Chondrocyte (in vitro differentiated cells): ENCODE measurements at regions not wholly inside any gene's neighbourhood (a gene's known extent, or its start where the extent isn't known, plus 50 kb on each side); places are given as distances from the start of the nearest gene placed in this dataset.

ENCODE experiments used
- DNase-seq: peaks from one replicate; pipeline ENCODE4 v3.0.0; 2021; ENCODE audit warnings: mixed read lengths, low spot score
- H3K27ac Mint-ChIP-seq: one replicate; pipeline ENCODE4 v1.8.0; 2021; ENCODE audit warnings: mild to moderate bottlenecking, moderate library complexity, mixed read lengths; ENCODE audit not compliant: unreplicated experiment
- H3K27me3 Mint-ChIP-seq: 2 replicates; pipeline ENCODE4 v1.8.0; 2021; ENCODE audit warnings: low read depth, mixed read lengths
- H3K36me3 Mint-ChIP-seq: 2 replicates; pipeline ENCODE4 v1.8.0; 2021; ENCODE audit warnings: low read depth, mixed read lengths
- H3K4me1 Mint-ChIP-seq: 2 replicates; pipeline ENCODE4 v1.8.0; 2021; ENCODE audit warnings: low read depth, mild to moderate bottlenecking, mixed read lengths
- H3K4me3 Mint-ChIP-seq: one replicate; pipeline ENCODE4 v1.8.0; 2021; ENCODE audit warnings: mild to moderate bottlenecking, moderate library complexity, mixed read lengths; ENCODE audit not compliant: unreplicated experiment
- H3K9me3 Mint-ChIP-seq: 2 replicates; pipeline ENCODE4 v1.8.0; 2021; ENCODE audit warnings: low read depth, mixed read lengths
- CTCF ChIP-seq: fragments of 200-600 bp; sonication (generic); IDR thresholded peaks from 2 replicates; pipeline ENCODE4 v1.5.0; 2021; ENCODE audit warnings: antibody characterized with exemption, mild to moderate bottlenecking, moderate library complexity

DNA sequence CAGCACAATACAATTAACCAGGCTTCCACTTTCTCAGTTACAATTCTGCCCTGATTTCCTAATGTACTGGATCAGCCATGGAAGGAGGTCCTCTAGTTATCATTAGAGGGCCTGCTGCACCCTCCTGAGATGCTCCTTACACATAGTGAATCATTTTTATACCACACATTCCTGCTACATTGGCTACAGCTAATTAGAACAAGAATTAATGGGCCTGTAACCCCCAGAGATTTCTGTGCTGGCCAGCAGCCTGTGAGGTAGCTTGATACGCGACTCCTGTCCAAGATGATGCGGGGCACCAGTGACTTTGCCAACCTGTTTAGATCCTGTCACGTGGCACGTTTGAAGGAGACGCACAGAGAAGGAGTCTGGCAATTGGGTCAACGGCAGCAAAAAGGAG is 422.8 kb downstream of the EPM2A start:
- Mint-ChIP-seq H3K36me3 (no peaks in the 10 kb centered on the region), H3K27ac (no peak overlapping the region), H3K4me3 (no peak overlapping the region), H3K4me1 (peaks cover 2% of the 10 kb centered on the region), H3K27me3 (peaks cover 9% of the 10 kb centered on the region), H3K9me3 (peaks cover 1% of the 10 kb centered on the region)
- TF ChIP-seq CTCF = no peak
- no peak for DNase-seq

- no peak overlapping the region for H3K27ac Mint-ChIP-seq
- no peak overlapping the region for H3K4me3 Mint-ChIP-seq
- H3K36me3 Mint-ChIP-seq = no peaks in the 10 kb centered on the region
- H3K9me3 Mint-ChIP-seq = peaks cover 9% of the 10 kb centered on the region
- DNase-seq = no peak
- no peak for TF ChIP-seq CTCF
- peaks cover 4% of the 10 kb centered on the region for H3K4me1 Mint-ChIP-seq
- H3K27me3 Mint-ChIP-seq = peaks cover 9% of the 10 kb centered on the region
Measured at GRCh38 chr6:145313041-145313855, 422.1 kb downstream of the EPM2A start.

GRCh38 chr6:145315982-145316600 is 419.2 kb downstream of the EPM2A start:
- Mint-ChIP-seq H3K27me3 (peaks cover 7% of the 10 kb centered on the region), H3K9me3 (peaks cover 12% of the 10 kb centered on the region), H3K27ac (no peak overlapping the region), H3K4me1 (peaks cover 4% of the 10 kb centered on the region), H3K4me3 (no peak overlapping the region), H3K36me3 (no peaks in the 10 kb centered on the region)
- no peak for DNase-seq
- TF ChIP-seq CTCF = no peak

DNA sequence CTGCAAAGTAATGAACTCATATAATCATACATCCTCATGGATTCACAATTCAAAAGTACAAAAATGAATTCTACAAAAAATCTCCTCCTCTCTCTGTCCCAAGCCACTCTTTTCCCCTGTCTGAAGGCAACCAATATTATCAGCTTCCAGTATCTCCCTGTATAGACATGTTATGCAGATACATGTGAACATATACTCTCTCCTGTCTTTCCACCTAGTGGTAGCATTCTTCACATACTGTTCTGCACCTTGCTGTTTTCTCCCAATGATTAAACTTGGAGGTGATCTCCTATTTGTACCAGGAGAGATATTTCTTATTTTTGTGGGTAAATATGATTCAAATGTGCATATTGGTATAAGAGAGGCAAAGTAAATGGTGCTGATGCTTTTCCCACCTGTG is 416.4 kb downstream of the EPM2A start:
- Mint-ChIP-seq H3K9me3 (peaks cover 12% of the 10 kb centered on the region), H3K27me3 (peaks cover 11% of the 10 kb centered on the region), H3K27ac (no peak overlapping the region), H3K4me3 (no peak overlapping the region), H3K36me3 (no peaks in the 10 kb centered on the region), H3K4me1 (peaks cover 14% of the 10 kb centered on the region)
- TF ChIP-seq CTCF = no peak
- no peak for DNase-seq

DNA sequence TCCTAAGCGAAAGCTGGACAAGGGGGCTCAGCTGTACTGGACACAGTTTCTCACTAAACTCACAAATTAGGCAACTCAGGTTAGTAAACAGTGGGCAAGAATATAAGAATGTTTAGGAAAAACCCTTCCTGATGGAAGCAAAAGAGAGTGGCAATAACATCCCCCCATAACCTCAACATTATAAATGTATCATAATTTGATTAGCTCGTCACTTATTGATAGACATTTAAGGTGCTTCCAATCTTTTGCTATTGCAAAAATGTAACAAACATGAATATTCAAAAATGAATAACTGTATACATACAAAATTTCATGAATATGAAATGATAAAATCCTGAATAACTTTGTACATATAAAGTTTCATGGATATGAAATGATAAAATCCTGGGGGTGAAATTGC is 415.7 kb downstream of the EPM2A start:
- no peak for TF ChIP-seq CTCF
- no peaks in the 10 kb centered on the region for H3K36me3 Mint-ChIP-seq
- peaks cover 14% of the 10 kb centered on the region for H3K4me1 Mint-ChIP-seq
- peaks cover 9% of the 10 kb centered on the region for H3K27me3 Mint-ChIP-seq
- no peak overlapping the region for H3K4me3 Mint-ChIP-seq
- DNase-seq = no peak
- H3K27ac Mint-ChIP-seq = no peak overlapping the region
- peaks cover 12% of the 10 kb centered on the region for H3K9me3 Mint-ChIP-seq
